Transverse colon (tissue), 4 donors: ENCODE measurements at regions not wholly inside any gene's neighbourhood (a gene's known extent, or its start where the extent isn't known, plus 50 kb on each side); places are given as distances from the start of the nearest gene placed in this dataset.

Experiments
- DNase-seq: peaks from one replicate; pipeline ENCODE4 v3.0.0-alpha.2; 2019
- H3K27ac ChIP-seq, 4 donors: fragments of 200-600 bp; sonication (generic); 2 replicates each; pipeline ENCODE4 v1.5.1; 2016 to 2018; ENCODE audit warnings: inconsistent platforms in 4 of 4
- H3K27me3 ChIP-seq: fragments of 200-600 bp; sonication (generic); 2 replicates; pipeline ENCODE4 v1.5.1; 2017; ENCODE audit warnings: inconsistent platforms
- H3K36me3 ChIP-seq, 4 donors: fragments of 200-600 bp; sonication (generic); 2 replicates each; pipeline ENCODE4 v1.5.1; 2017 to 2019; ENCODE audit warnings: inconsistent platforms in 4 of 4
- H3K4me1 ChIP-seq, 4 donors: fragments of 200-600 bp; sonication (generic); 2 replicates each; pipeline ENCODE4 v1.5.1; 2017 to 2020; ENCODE audit warnings: inconsistent platforms in 4 of 4
- H3K4me3 ChIP-seq, 4 donors: fragments of 200-600 bp; sonication (generic); 1 replicate in 1 of 4; 2 replicates in 3 of 4; pipeline versions ENCODE4 v1.5.1 to v1.6.1; 2017 to 2019; ENCODE audit warnings: inconsistent platforms in 4 of 4
- H3K9me3 ChIP-seq, 2 donors: fragments of 200-600 bp; sonication (generic); 2 replicates each; pipeline ENCODE4 v1.5.1; 2017 to 2019; ENCODE audit warnings: inconsistent platforms in 2 of 2
- CTCF ChIP-seq, 5 experiments: fragments of 200-600 bp in 3 of 5; fragments of 450-650 bp in 2 of 5; sonication (generic) in 3 of 5; IDR thresholded peaks; 1 replicate in 2 of 5; 2 replicates in 3 of 5; pipeline ENCODE4 v1.5.1; 2016 to 2017; ENCODE audit warnings: antibody characterized with exemption in 5 of 5, inconsistent platforms in 3 of 5, mild to moderate bottlenecking in 2 of 5, moderate library complexity in 1 of 5
- EP300 ChIP-seq: sonication (generic); formaldehyde crosslinking; IDR thresholded peaks from one replicate; pipeline ENCODE4 v1.6.1; 2017; ENCODE audit warnings: antibody characterized with exemption, low read depth
- POLR2A ChIP-seq: fragments of 450-650 bp; IDR thresholded peaks from one replicate; pipeline ENCODE4 v1.6.1; 2016; ENCODE audit warnings: antibody characterized with exemption, mild to moderate bottlenecking, moderate library complexity
- POLR2AphosphoS5 ChIP-seq, 3 donors: sonication (generic); formaldehyde crosslinking; IDR thresholded peaks; one replicate each; pipeline ENCODE4 v1.6.1; 2016; ENCODE audit warnings: antibody characterized with exemption in 3 of 3
- WGBS, 2 donors: methylation state at CpG; one replicate each; pipeline ENCODE4 v1.1.5; 2018; ENCODE audit warnings: low coverage in 1 of 2; 5-methylcytosine and 5-hydroxymethylcytosine counted together
- in situ Hi-C, 4 donors: fragments of 200-750 bp; cut with MboI; loops; one replicate each; pipeline versions ENCODE4 v1.15.0 to v1.15.1; 2017; ENCODE audit warnings: low sequenced_read_pairs in 3 of 4, low pct_ligation_motif_present in 1 of 4, low pct_unique_long_range_greater_than_20kb in 1 of 4
- intact Hi-C: fragments of 100-400 bp; cut with DNase I; formaldehyde crosslinking; loops from one replicate; pipeline ENCODE4 v1.15.1; 2023; ENCODE audit warnings: low total_unique reads

GRCh38 chr7:66503036-66503370 lies 125.7 kb upstream of the KCTD7 start:
- DNase-seq = no peak
- Histone ChIP-seq H3K36me3 (no peaks in the 10 kb centered on the region), H3K4me1 (peaks cover 0 to 13% (median 6%) of the 10 kb centered on the region in 4 donors), H3K4me3 (no peak overlapping the region), H3K9me3 (no peaks in the 10 kb centered on the region), H3K27me3 (peaks cover 33% of the 10 kb centered on the region), H3K27ac (no peak overlapping the region)
- no peak for TF ChIP-seq CTCF (IDR thresholded peaks at IDR 0.05)
- no peak for TF ChIP-seq EP300
- TF ChIP-seq POLR2AphosphoS5 (IDR thresholded peaks at IDR 0.05) = no peak
- no peak for TF ChIP-seq POLR2A
- in situ Hi-C loops (no loop called here), intact Hi-C loops (no loop called here)
- WGBS, 2 donors = 78 to 100% methylated on average over 2 to 8 of the region's 13 CpGs

GRCh38 chr7:66503551-66504031 lies 125.1 kb upstream of the KCTD7 start:
- H3K9me3 ChIP-seq = no peaks in the 10 kb centered on the region
- H3K36me3 ChIP-seq = no peaks in the 10 kb centered on the region
- no peak overlapping the region for H3K4me3 ChIP-seq
- no peak for TF ChIP-seq POLR2A
- no peak for TF ChIP-seq CTCF (IDR thresholded peaks at IDR 0.05)
- no peak for TF ChIP-seq EP300
- H3K4me1 ChIP-seq = peaks cover 0 to 13% (median 6%) of the 10 kb centered on the region in 4 donors
- H3K27ac ChIP-seq = no peak overlapping the region
- 70% methylated on average over 18 of the region's 19 CpGs; no CpG with 5 or more reads in 1 of the 2 donors for WGBS, 2 donors
- H3K27me3 ChIP-seq = peaks cover 37% of the 10 kb centered on the region
- in situ Hi-C loops (no loop called here), intact Hi-C loops (no loop called here)
- no peak for DNase-seq

- intact Hi-C loops = no loop called here
- no peak for DNase-seq
Observed at GRCh38 chr7:66504131-66504530, 124.5 kb upstream of the KCTD7 start.

GRCh38 chr7:66505009-66505408 lies 123.7 kb upstream of the KCTD7 start:
- no peak for DNase-seq
- WGBS, 2 donors = 92 to 98% methylated on average over 8 to 30 of the region's 30 CpGs
- intact Hi-C loops = no loop called here
- Histone ChIP-seq H3K27ac (no peak overlapping the region), H3K36me3 (no peaks in the 10 kb centered on the region), H3K4me3 (no peak overlapping the region), H3K27me3 (peaks cover 44% of the 10 kb centered on the region), H3K9me3 (no peaks in the 10 kb centered on the region), H3K4me1 (peaks cover 0 to 13% (median 6%) of the 10 kb centered on the region in 4 donors)
- TF ChIP-seq CTCF (IDR thresholded peaks at IDR 0.05) = no peak
- in situ Hi-C loops = no loop called here

More at GRCh38 chr7:66504131-66504530, 124.5 kb upstream of the KCTD7 start:
- Histone ChIP-seq H3K27me3 (peaks cover 43% of the 10 kb centered on the region), H3K9me3 (no peaks in the 10 kb centered on the region), H3K4me1 (peaks cover 0 to 13% (median 6%) of the 10 kb centered on the region in 4 donors), H3K4me3 (no peak overlapping the region), H3K36me3 (no peaks in the 10 kb centered on the region), H3K27ac (no peak overlapping the region)
- WGBS, 2 donors = 75% methylated on average over 10 of the region's 10 CpGs; no CpG with 5 or more reads in 1 of the 2 donors
- TF ChIP-seq CTCF (IDR thresholded peaks at IDR 0.05) = no peak
- no peak for TF ChIP-seq EP300
- no peak for TF ChIP-seq POLR2AphosphoS5 (IDR thresholded peaks at IDR 0.05)
- no peak for TF ChIP-seq POLR2A
- in situ Hi-C loops = no loop called here
